HG03159 (cell line): ENCODE measurements at regions not wholly inside any gene's neighbourhood (a gene's known extent, or its start where the extent isn't known, plus 50 kb on each side); places are given as distances from the start of the nearest gene placed in this dataset.
"Not testable (repeated sequence)": the region's sequence is repeated elsewhere in the genome, so short reads cannot be mapped to it uniquely, and the experiment has no call there.

ENCODE experiments used
- ATAC-seq: cut with Tn5 transposase; IDR thresholded peaks from one replicate; pipeline ENCODE4 v1.9.1; 2021; ENCODE audit warnings: mild to moderate bottlenecking, moderate library complexity; ENCODE audit not compliant: unreplicated experiment

GRCh38 chr17:62322313-62322712 lies 58.0 kb upstream of the EFCAB3 start:
- no peak for ATAC-seq

DNA sequence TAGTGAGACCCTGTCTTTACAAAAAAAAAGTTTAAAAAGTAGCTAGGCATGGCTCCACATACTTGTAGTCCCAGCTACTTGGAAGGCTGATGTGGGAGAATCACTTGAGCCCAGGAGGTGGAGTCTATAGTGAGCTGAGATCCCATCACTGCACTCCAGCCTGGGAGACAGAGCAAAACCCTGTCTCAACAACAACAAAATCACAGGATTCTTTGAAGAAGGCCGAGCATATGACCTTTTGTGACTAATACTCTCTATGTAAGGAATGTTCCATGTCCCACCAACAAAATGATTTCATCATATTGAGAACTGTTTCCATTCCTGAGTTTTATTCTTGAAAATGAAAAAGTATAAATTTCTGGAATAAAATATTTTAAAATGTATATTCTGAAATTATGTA lies 58.9 kb upstream of the EFCAB3 start:
- ATAC-seq: no peak

- ATAC-seq: no peak
These were observed 60.5 kb upstream of the EFCAB3 start for GRCh38 chr17:62319846-62320245.

GRCh38 chr17:62309396-62309795 lies 71.0 kb upstream of the EFCAB3 start:
- ATAC-seq: no peak

- ATAC-seq: no peak
These were observed 73.2 kb upstream of the EFCAB3 start for GRCh38 chr17:62307196-62307595.

- no peak for ATAC-seq
These were observed 76.9 kb upstream of the EFCAB3 start for GRCh38 chr17:62303476-62303875.

- ATAC-seq: no peak
These were observed 79.7 kb upstream of the EFCAB3 start for GRCh38 chr17:62300697-62301096.

DNA sequence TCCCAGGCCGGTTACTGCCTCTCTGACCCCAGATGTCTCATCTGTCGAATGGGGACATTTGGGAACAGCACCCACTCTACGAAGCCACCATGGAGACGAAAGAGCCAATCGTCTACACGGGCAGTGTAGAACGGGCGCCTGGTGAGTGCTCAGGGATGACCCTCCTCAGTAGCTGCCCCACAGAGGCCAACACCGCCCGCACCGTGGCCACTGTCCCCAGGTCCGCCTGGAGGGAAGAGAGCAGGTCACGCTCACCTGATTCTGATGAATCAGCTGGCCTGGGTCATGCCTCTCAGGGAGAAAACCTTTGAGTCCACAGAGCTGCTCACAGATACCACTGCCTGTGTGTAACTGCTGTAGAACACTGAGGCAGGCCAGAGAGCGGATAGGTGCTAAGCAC lies 105.1 kb upstream of the EFCAB3 start:
- not testable (repeated sequence) for ATAC-seq

- not testable (repeated sequence) for ATAC-seq
These were observed 112.0 kb upstream of the EFCAB3 start for GRCh38 chr17:62268361-62268760.

GRCh38 chr17:62264974-62265373 lies 115.4 kb upstream of the EFCAB3 start:
- not testable (repeated sequence) for ATAC-seq

- ATAC-seq: not testable (repeated sequence)
These were observed 124.6 kb upstream of the EFCAB3 start for GRCh38 chr17:62255791-62256190.

- ATAC-seq: not testable (repeated sequence)
These were observed 138.3 kb upstream of the EFCAB3 start for GRCh38 chr17:62242076-62242475.

- not testable (repeated sequence) for ATAC-seq
These were observed 140.8 kb upstream of the EFCAB3 start for GRCh38 chr17:62239569-62239968.

DNA sequence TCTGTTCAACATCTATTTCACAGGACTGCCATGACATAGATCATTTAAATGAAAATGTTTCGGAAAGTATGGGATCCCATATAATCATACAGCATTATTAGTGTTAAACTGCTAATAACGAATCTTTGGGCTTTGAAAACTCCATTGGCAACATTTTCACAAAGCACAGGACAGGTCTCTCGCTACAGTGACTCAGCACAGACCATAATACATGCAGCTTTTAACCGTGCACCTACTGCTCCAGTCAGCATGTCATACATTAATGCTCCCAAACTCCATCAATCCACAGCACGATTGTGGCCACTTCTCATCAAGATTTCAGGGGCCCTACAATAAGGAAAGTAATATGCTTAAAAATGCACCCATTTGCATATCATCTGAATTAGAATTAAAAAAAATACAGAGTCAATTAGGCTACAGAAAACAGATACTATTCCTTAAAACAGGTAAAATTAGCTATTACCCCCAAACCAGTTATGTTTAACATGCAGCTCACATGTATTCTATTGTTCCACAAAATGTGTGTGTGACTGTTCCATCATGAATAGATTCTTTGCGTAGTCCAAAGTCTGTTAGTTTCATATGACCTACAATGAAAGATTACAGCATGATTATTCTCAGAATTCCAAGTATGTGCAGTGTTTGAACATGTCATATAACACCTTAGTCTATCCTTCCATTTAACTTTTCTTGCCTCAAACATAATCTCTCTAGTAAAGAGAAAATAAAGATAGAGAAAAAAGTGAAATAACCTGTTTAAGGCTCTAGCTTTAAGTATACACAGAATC lies 141.6 kb upstream of the EFCAB3 start:
- not testable (repeated sequence) for ATAC-seq

GRCh38 chr17:62233822-62234481 lies 146.4 kb upstream of the EFCAB3 start:
- not testable (repeated sequence) for ATAC-seq

DNA sequence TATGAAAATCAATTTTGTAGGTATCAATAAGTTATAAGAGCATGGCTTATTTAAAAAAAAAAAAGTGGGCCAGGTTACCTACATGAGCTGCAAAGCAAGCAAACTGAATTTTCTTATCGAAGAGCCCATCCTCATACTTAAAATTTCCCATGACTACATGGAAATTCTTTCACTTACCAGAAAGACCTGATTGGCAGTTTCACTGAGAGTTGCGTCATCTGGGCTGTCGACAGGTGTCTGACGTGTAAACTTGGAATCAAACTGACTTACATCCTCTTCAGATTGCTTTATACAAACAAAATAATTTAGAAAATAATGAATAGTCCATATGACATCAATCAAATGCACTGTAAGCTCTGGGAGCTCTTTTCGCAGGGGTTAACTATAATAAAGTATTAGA lies 149.1 kb upstream of the EFCAB3 start:
- ATAC-seq: not testable (repeated sequence)

- not testable (repeated sequence) for ATAC-seq
These were observed 153.6 kb upstream of the EFCAB3 start for GRCh38 chr17:62226610-62227240.

DNA sequence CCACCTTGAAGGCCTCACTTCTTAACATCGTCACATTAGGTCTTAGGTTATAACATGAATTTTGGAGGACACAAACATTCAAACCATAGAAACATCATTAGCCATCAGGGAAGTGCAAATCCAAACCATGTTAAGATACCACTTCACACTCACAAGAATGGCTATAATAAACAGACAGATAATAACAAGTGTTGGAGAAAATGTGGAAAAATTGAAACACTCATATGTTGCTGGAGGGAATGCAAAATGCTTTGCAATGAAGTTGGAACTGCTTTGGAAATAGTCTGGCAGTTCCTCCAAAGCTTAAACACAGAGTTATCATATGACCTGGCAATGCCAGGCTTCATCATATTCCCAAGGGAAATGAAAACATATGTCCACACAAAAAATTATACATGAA lies 156.8 kb upstream of the EFCAB3 start:
- ATAC-seq: not testable (repeated sequence)

GRCh38 chr17:62219221-62219899 lies 154.3 kb upstream of the MED13 start:
- ATAC-seq: no peak

- ATAC-seq: no peak
These were observed 151.8 kb upstream of the MED13 start for GRCh38 chr17:62216847-62217246.

- ATAC-seq: not testable (repeated sequence)
These were observed 150.8 kb upstream of the MED13 start for GRCh38 chr17:62215891-62216290.
